Muscle of leg (tissue), 3 donors: ENCODE measurements at regions not wholly inside any gene's neighbourhood (a gene's known extent, or its start where the extent isn't known, plus 50 kb on each side); places are given as distances from the start of the nearest gene placed in this dataset.

ENCODE experiments used
- DNase-seq: peaks from one replicate; pipeline ENCODE4 v3.0.0; 2013
- H3K27ac ChIP-seq: one replicate; pipeline ENCODE4 v1.5.1; 2013; ENCODE audit warnings: mild to moderate bottlenecking, low read length, control low read depth
- H3K27me3 ChIP-seq: one replicate; pipeline ENCODE4 v1.6.1; 2013; ENCODE audit warnings: low read length; ENCODE audit not compliant: control insufficient read depth, insufficient read depth
- H3K36me3 ChIP-seq: one replicate; pipeline ENCODE4 v1.6.1; 2013; ENCODE audit warnings: low read length; ENCODE audit not compliant: control insufficient read depth, insufficient read depth
- H3K4me1 ChIP-seq: one replicate; pipeline ENCODE4 v1.6.1; 2013; ENCODE audit warnings: low read length; ENCODE audit not compliant: control insufficient read depth, insufficient read depth
- H3K4me3 ChIP-seq: one replicate; pipeline ENCODE4 v1.5.1; 2013; ENCODE audit warnings: low read length, control low read depth
- H3K9me3 ChIP-seq: replicated peaks from 2 replicates; pipeline ENCODE4 v1.6.1; 2013; ENCODE audit warnings: low read depth, low read length; ENCODE audit not compliant: control insufficient read depth
- WGBS: methylation state at CpG from one replicate; pipeline ENCODE4 v1.1.5; 2013; ENCODE audit warnings: missing lambda C conversion rate; ENCODE audit not compliant: insufficient coverage; 5-methylcytosine and 5-hydroxymethylcytosine counted together

DNA sequence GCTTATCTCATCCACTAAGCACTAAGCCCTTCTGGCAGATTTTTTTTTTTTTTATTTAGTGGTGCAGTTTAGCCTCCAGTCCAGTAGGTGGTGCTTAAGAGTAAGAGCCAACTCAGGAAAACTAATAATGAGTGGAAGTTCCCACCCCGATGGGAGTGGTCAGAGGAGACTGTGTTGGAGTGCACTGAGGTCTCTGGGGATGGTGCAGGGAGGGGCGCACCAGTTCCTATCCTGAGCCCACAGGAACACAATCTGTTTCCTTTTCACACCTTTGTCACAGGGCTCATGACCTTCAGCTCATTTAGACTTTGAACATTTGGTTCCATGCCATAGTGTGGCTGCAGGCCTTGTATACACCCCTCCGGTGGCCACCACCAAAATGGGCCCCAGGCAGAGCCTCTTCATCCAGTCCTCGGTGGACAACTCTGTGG is 367.4 kb downstream of the SPRY2 start:
- Histone ChIP-seq H3K9me3 (peaks cover 2% of the 10 kb centered on the region), H3K4me1 (no peaks in the 10 kb centered on the region), H3K27ac (no peak overlapping the region), H3K4me3 (no peak overlapping the region), H3K36me3 (no peaks in the 10 kb centered on the region), H3K27me3 (no peaks in the 10 kb centered on the region)
- 100% methylated on average over 2 of the region's 4 CpGs for WGBS
- DNase-seq, result peak; percentile 30

DNA sequence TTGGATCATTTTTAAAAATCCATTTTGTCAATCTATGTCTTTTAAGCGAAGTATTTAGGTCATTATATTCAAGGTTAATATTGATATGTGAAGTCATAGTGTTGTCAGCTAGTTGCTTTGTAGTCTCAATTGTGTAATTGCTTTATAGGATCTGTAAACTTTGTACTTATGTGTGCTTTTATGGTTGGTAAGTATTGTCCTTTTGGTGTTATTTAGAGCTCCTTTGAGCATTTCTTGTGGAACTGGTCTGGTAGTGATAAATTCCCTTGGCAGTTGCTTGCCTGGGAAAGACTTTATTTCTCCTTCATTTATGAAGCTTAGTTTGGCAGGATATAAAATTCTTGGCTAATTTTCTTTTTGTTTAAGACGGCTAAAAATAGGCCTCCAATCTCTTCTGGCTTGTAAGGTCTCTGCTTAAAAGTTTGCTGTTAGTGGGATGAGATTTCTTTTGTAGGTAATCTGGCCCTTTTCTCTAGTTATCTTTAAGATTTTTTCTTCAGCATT is 368.8 kb downstream of the SPRY2 start:
- no peaks in the 10 kb centered on the region for H3K27me3 ChIP-seq
- no peak overlapping the region for H3K4me3 ChIP-seq
- H3K27ac ChIP-seq, result no peak overlapping the region
- no peaks in the 10 kb centered on the region for H3K4me1 ChIP-seq
- no peak for DNase-seq
- no CpG with 5 or more reads among the region's 2 CpGs for WGBS
- H3K9me3 ChIP-seq, result peaks cover 2% of the 10 kb centered on the region
- no peaks in the 10 kb centered on the region for H3K36me3 ChIP-seq

DNA sequence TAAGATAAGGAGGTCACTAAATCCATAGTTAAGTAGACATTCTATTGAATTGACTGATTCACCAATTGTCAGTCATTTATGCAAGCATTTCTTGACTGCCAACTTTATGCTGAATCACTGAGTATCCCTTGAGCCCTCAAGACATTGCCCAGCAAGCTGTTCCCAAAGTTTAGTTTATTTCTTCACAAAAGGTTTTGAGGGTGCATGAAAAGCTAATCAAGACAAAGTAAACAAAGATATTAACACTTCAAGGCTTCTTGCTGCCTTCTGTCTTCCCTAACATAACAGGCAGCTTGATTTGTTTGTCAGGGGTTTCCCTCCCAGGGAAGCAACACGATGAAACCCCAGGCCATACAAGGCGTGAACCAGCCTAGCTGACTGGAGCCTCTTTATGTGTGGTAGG is 374.4 kb downstream of the SPRY2 start:
- Histone ChIP-seq H3K27ac (no peak overlapping the region), H3K4me1 (no peaks in the 10 kb centered on the region), H3K27me3 (no peaks in the 10 kb centered on the region), H3K9me3 (no peaks in the 10 kb centered on the region), H3K4me3 (no peak overlapping the region), H3K36me3 (no peaks in the 10 kb centered on the region)
- 67% methylated on average over 1 of the region's 2 CpGs for WGBS
- DNase-seq, result no peak

DNA sequence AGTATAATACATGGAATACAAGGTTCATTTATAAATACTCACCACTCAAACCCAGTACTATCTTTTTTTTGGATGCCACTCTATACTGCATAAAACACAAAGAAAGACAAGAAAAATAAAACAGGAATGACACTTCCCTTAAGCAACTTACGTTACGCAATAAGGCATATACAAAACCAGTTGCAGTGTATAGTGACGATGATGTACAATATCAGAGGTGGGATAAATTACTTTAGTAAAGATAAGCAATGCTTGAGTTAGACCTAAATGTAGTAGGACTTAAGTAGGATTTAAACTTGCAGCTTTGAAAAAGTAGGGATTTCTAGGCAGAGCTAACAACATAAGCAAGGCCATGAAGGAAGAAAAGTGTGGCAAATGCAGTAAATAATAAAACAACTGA is 374.9 kb downstream of the SPRY2 start:
- H3K27ac ChIP-seq, result no peak overlapping the region
- H3K27me3 ChIP-seq, result no peaks in the 10 kb centered on the region
- 100% methylated on average over 1 of the region's 3 CpGs for WGBS
- H3K4me3 ChIP-seq, result no peak overlapping the region
- no peaks in the 10 kb centered on the region for H3K4me1 ChIP-seq
- H3K36me3 ChIP-seq, result no peaks in the 10 kb centered on the region
- H3K9me3 ChIP-seq, result no peaks in the 10 kb centered on the region
- DNase-seq, result no peak

DNA sequence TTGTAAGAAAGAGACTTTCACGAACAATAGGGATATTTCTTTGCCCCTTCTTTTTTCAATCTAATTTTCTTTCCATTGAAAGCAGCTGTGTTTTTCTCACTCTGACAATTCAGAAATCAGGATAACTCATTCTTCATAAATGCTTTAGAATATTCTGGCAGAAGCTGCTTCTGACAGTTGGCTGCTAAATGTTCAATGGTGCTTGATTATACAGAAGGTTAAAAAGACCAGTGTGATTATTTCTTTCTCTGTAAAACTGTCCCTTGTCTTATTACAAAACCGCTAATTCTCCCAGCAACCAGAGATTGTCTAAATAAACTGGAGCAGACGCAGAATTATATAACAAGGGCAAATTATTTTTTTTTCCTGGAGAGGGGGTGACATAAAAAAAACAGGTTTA is 394.4 kb downstream of the SPRY2 start:
- no peaks in the 10 kb centered on the region for H3K4me1 ChIP-seq

DNA sequence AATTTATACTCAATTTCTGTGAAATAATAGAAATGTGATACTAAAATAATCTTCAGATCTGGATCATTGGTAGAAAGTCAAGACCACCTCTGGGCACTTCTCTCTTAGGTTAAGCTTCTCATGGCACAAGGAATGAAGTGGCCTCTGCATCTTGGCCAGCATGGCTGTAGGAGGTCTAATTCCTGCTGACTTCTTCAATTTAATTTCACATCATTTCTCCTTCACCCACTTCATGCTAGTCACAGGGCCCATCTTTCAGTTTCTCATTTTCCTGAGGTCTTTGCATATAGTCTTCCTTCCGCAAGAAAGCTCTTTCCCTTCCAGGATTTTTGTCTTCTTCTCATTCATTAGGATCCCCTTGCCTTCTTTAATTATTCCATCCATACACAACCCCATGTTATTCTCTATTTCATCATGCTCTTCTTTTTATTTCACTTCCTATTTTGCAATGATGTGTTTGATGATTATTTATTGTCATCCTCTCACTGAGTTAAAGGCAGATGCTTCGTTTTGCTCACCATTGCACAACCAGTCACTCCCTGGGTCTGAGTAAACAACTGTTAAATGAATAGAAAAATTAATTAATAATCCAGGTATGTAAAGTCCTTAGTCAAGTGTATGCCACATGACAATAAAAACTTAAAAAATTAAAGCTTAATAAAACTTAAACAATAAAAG is 397.4 kb downstream of the SPRY2 start:
- DNase-seq, result no peak
- no peak overlapping the region for H3K4me3 ChIP-seq
- H3K9me3 ChIP-seq, result no peaks in the 10 kb centered on the region
- H3K27ac ChIP-seq, result no peak overlapping the region
- H3K36me3 ChIP-seq, result no peaks in the 10 kb centered on the region
- no peaks in the 10 kb centered on the region for H3K4me1 ChIP-seq
- WGBS, result 100% methylated on average over 1 of the region's 2 CpGs
- no peaks in the 10 kb centered on the region for H3K27me3 ChIP-seq

More for the DNA sequence above, 394.4 kb downstream of the SPRY2 start:
- Histone ChIP-seq H3K27me3 (no peaks in the 10 kb centered on the region), H3K4me3 (no peak overlapping the region), H3K27ac (no peak overlapping the region), H3K9me3 (no peaks in the 10 kb centered on the region), H3K36me3 (no peaks in the 10 kb centered on the region)
- no CpG with 5 or more reads among the region's 3 CpGs for WGBS
- DNase-seq, result no peak

DNA sequence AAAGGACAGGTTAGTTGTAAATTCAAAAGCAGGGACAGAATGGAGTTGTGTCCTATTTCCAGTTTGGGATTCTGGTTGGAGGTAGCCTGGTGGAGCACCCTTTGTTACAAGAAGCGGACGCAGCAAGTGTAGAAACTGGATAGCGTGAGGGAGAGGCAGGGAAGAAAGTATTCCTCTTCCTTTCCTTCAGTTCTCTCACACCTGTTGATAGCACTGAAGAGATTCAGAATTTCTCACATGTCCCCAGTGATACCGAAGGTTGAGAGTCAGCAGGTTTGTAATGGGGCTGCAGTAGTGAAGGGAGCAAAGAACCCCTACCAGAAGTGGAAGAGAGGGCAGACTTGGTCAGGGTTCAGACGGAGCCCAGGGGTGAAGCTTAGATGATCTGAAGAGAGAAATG is 399.2 kb downstream of the SPRY2 start:
- Histone ChIP-seq H3K27ac (no peak overlapping the region), H3K4me1 (peaks cover 2% of the 10 kb centered on the region), H3K36me3 (no peaks in the 10 kb centered on the region), H3K9me3 (no peaks in the 10 kb centered on the region), H3K27me3 (no peaks in the 10 kb centered on the region), H3K4me3 (no peak overlapping the region)
- WGBS, result 80% methylated on average over 1 of the region's 5 CpGs
- DNase-seq, result no peak

DNA sequence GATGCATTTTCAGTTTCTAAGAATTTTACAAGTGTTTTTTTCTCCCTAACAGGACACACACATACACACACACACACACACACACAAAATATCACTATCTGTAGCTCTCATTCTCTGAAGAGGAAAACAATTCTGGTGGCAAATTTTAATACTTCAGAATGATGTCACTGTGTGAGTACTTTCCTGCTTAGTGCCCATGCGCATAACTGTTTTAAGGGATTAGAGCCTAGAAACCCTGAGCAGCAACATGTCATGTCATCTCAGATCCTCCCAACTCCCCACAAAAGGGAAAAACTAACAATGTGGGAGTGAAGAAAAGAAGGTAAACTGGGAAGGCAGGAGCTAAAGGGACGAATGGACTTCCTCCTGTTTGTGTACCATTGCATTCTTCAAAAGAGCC is 401.2 kb downstream of the SPRY2 start:
- Histone ChIP-seq H3K4me1 (peaks cover 8% of the 10 kb centered on the region), H3K9me3 (no peaks in the 10 kb centered on the region), H3K4me3 (no peak overlapping the region), H3K27me3 (no peaks in the 10 kb centered on the region), H3K36me3 (no peaks in the 10 kb centered on the region), H3K27ac (no peak overlapping the region)
- WGBS, result no CpG with 5 or more reads among the region's 2 CpGs
- no peak for DNase-seq

DNA sequence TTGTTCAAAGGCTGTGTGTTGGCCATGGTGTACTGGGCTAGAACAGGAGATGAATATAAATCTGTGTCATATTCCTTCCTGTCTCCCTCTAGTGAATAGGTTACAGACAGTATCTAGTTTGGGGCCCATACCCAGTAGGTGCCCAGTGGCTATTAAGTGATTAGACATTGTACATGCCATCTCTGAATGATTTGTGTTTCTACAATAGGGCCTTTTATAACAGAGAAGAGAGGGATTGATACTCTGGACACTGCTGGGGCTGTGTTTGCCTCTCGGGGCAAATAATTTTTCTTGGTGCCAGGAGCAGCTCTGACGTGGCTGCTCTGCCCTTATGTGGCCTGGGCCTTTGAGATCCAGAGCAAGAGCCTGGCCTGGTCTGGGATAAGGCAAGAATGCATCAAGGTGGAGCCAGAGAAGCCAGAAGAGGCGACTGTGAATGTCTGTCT is 403.1 kb downstream of the SPRY2 start:
- Histone ChIP-seq H3K4me3 (no peak overlapping the region), H3K36me3 (no peaks in the 10 kb centered on the region), H3K27me3 (no peaks in the 10 kb centered on the region), H3K27ac (no peak overlapping the region), H3K4me1 (peaks cover 8% of the 10 kb centered on the region), H3K9me3 (no peaks in the 10 kb centered on the region)
- no peak for DNase-seq
- 93% methylated on average over 2 of the region's 3 CpGs for WGBS

DNA sequence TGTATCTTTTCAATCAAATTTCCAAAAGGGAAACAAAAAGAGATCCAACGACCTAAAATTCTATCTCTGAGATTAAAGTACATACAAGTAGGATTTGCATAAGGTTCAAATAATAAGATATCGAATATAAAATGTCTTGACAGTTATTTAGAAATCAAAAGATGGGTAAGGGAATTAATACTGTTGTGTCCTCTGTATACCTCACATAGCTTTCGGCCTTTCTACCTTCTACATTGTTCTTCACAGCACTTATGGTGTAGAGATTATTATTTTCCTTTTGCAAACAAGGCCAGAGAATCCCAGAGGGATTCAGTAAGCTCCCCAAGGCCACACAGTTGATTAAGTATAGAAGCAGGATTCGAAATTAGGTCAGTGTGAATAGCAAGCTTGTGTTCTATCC is 403.6 kb downstream of the SPRY2 start:
- Histone ChIP-seq H3K4me3 (no peak overlapping the region), H3K27ac (no peak overlapping the region), H3K4me1 (peaks cover 8% of the 10 kb centered on the region), H3K36me3 (no peaks in the 10 kb centered on the region), H3K9me3 (no peaks in the 10 kb centered on the region), H3K27me3 (no peaks in the 10 kb centered on the region)
- WGBS, result no CpG with 5 or more reads among the region's 4 CpGs
- no peak for DNase-seq
